CD14-positive monocyte (primary cell): ENCODE measurements at regions not wholly inside any gene's neighbourhood (a gene's known extent, or its start where the extent isn't known, plus 50 kb on each side); places are given as distances from the start of the nearest gene placed in this dataset.

Experiments
- DNase-seq, 3 donors: peaks; one replicate each; pipeline ENCODE4 v3.0.0-alpha.2; 2011 to 2022
- H2AFZ ChIP-seq: 2 replicates; pipeline ENCODE4 v1.6.0; 2012; ENCODE audit warnings: mild to moderate bottlenecking, low read depth, low read length, inconsistent platforms; ENCODE audit not compliant: insufficient read depth, poor library complexity, severe bottlenecking
- H3K27ac ChIP-seq, 2 donors: 1 replicate in 1 of 2; 2 replicates in 1 of 2; pipeline ENCODE4 v1.5.1; 2012 to 2013; ENCODE audit warnings: low read length in 2 of 2, control low read depth in 1 of 2, inconsistent platforms in 1 of 2, low read depth in 1 of 2, mild to moderate bottlenecking in 1 of 2
- H3K27me3 ChIP-seq, 2 donors: one replicate each; pipeline versions ENCODE4 v1.6.0 to v1.6.1; 2011 to 2013; ENCODE audit warnings: low read length in 2 of 2; ENCODE audit not compliant: control insufficient read depth in 2 of 2, insufficient read depth in 2 of 2
- H3K36me3 ChIP-seq, 2 donors: replicated peaks in 1 of 2; 1 replicate in 1 of 2; 2 replicates in 1 of 2; pipeline versions ENCODE4 v1.5.1 to v1.6.1; 2012 to 2013; ENCODE audit warnings: low read length in 2 of 2, control low read depth in 1 of 2, inconsistent platforms in 1 of 2, mild to moderate bottlenecking in 1 of 2; ENCODE audit not compliant: insufficient read depth in 2 of 2, control insufficient read depth in 1 of 2
- H3K4me1 ChIP-seq, 2 donors: 1 replicate in 1 of 2; 2 replicates in 1 of 2; pipeline versions ENCODE4 v1.5.1 to v1.6.1; 2012 to 2013; ENCODE audit warnings: low read length in 2 of 2, control low read depth in 1 of 2, inconsistent platforms in 1 of 2, mild to moderate bottlenecking in 1 of 2, moderate library complexity in 1 of 2; ENCODE audit not compliant: insufficient read depth in 2 of 2, control insufficient read depth in 1 of 2
- H3K4me2 ChIP-seq: replicated peaks from 2 replicates; pipeline ENCODE3; 2012; ENCODE audit warnings: low read length, moderate library complexity, mild to moderate bottlenecking; ENCODE audit not compliant: poor library complexity, severe bottlenecking; ENCODE audit errors: extremely low read depth
- H3K4me3 ChIP-seq, 3 experiments: fragments of 200-600 bp in 1 of 3; sonication (generic) in 1 of 3; replicated peaks in 1 of 3; 1 replicate in 2 of 3; 2 replicates in 1 of 3; pipeline ENCODE4 v1.5.1; 2011 to 2013; ENCODE audit warnings: low read length in 3 of 3, mild to moderate bottlenecking in 3 of 3, control low read depth in 2 of 3, low read depth in 2 of 3, inconsistent platforms in 1 of 3, moderate library complexity in 1 of 3
- H3K79me2 ChIP-seq: 2 replicates; pipeline ENCODE4 v1.6.0; 2012; ENCODE audit warnings: mild to moderate bottlenecking, control low read depth, inconsistent platforms, low read length, moderate library complexity; ENCODE audit not compliant: insufficient read depth
- H3K9ac ChIP-seq: 2 replicates; pipeline ENCODE4 v1.6.0; 2017; ENCODE audit warnings: low read length, mild to moderate bottlenecking; ENCODE audit not compliant: insufficient read depth, poor library complexity, severe bottlenecking
- H3K9me3 ChIP-seq, 2 donors: replicated peaks in 1 of 2; 1 replicate in 1 of 2; 2 replicates in 1 of 2; pipeline versions ENCODE4 v1.5.1 to v1.6.1; 2012 to 2013; ENCODE audit warnings: low read length in 2 of 2, control low read depth in 1 of 2; ENCODE audit not compliant: control insufficient read depth in 1 of 2, insufficient read depth in 1 of 2
- H4K20me1 ChIP-seq: 2 replicates; pipeline ENCODE4 v1.6.0; 2012; ENCODE audit warnings: mild to moderate bottlenecking, low read length, control low read depth, moderate library complexity; ENCODE audit not compliant: insufficient read depth
- H3K27ac Mint-ChIP-seq, 7 donors: one replicate each; pipeline ENCODE4 v1.8.0; 2020; ENCODE audit warnings: mild to moderate bottlenecking in 7 of 7, mixed read lengths in 7 of 7, moderate library complexity in 6 of 7, inconsistent platforms in 2 of 7
- H3K27me3 Mint-ChIP-seq, 3 donors: one replicate each; pipeline ENCODE4 v1.8.0; 2021 to 2022; ENCODE audit warnings: low read depth in 3 of 3, mild to moderate bottlenecking in 3 of 3, mixed read lengths in 3 of 3, moderate library complexity in 3 of 3, inconsistent platforms in 1 of 3
- H3K36me3 Mint-ChIP-seq, 2 donors: one replicate each; pipeline ENCODE4 v1.8.0; 2020; ENCODE audit warnings: mixed read lengths in 2 of 2, inconsistent platforms in 1 of 2, mild to moderate bottlenecking in 1 of 2
- H3K4me1 Mint-ChIP-seq: one replicate; pipeline ENCODE4 v1.8.0; 2020; ENCODE audit warnings: mild to moderate bottlenecking, mixed read lengths
- H3K4me3 Mint-ChIP-seq, 2 donors: one replicate each; pipeline ENCODE4 v1.8.0; 2020; ENCODE audit warnings: mild to moderate bottlenecking in 2 of 2, mixed read lengths in 2 of 2, moderate library complexity in 1 of 2
- H3K9me3 Mint-ChIP-seq, 7 donors: one replicate each; pipeline ENCODE4 v1.8.0; 2020 to 2022; ENCODE audit warnings: mixed read lengths in 7 of 7, mild to moderate bottlenecking in 6 of 7, moderate library complexity in 6 of 7, inconsistent platforms in 2 of 7
- WGBS: methylation state at CpG from one replicate; pipeline ENCODE4 v1.1.5; 2013; ENCODE audit warnings: missing lambda C conversion rate; ENCODE audit not compliant: insufficient coverage; 5-methylcytosine and 5-hydroxymethylcytosine counted together
- intact Hi-C, 2 donors: fragments of 100-400 bp; cut with micrococcal nuclease; formaldehyde crosslinking; loops; one replicate each; pipeline versions ENCODE4 v1.15.0 to v1.15.1; 2023
- TF ChIP-seq, protein P1 (sequence below): fragments of 200-600 bp; IDR thresholded peaks from one replicate; pipeline ENCODE4 v1.8.0; 2022; ENCODE audit warnings: antibody characterized with exemption, mild to moderate bottlenecking

DNA sequence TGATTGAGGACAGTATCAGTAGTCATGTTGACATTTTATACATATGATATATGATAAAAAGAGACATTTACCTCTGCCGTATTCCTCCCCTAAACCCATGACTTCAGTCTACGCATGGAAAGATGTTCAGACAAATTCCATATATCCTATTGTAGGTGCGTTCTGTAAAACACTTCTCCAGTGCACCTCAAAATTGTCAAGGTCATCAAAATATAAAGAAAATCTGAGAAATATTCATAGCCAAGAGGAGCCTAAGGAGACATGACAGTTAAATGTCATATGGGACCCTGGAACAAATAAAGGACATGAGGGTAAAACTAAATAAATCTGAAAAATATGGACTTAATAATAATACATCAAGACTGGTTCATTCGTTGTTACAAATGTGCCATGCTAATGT lies 71.5 kb downstream of the CCER1 start:
- no peaks in the 10 kb centered on the region for H3K27me3 ChIP-seq
- no peaks in the 10 kb centered on the region for H3K79me2 ChIP-seq
- no peak overlapping the region for H3K4me2 ChIP-seq
- no peaks in the 10 kb centered on the region for H4K20me1 ChIP-seq
- Mint-ChIP-seq H3K9me3 (peaks cover 2 to 11% (median 4%) of the 10 kb centered on the region in 7 donors), H3K4me1 (no peaks in the 10 kb centered on the region), H3K27me3 (peaks cover 0 to 1% (median 0%) of the 10 kb centered on the region in 3 donors), H3K4me3 (no peak overlapping the region), H3K27ac (no peak overlapping the region), H3K36me3 (no peaks in the 10 kb centered on the region)
- H3K9ac ChIP-seq: no peak overlapping the region
- H3K9me3 ChIP-seq: no peaks in the 10 kb centered on the region
- H3K4me1 ChIP-seq: no peaks in the 10 kb centered on the region
- H3K36me3 ChIP-seq: no peaks in the 10 kb centered on the region
- DNase-seq: no peak
- intact Hi-C loops: no loop called here
- no peak overlapping the region for H3K27ac ChIP-seq
- WGBS: no CpG with 5 or more reads among the region's 4 CpGs
- H2AFZ ChIP-seq: no peak overlapping the region
- TF ChIP-seq, protein P1, sequence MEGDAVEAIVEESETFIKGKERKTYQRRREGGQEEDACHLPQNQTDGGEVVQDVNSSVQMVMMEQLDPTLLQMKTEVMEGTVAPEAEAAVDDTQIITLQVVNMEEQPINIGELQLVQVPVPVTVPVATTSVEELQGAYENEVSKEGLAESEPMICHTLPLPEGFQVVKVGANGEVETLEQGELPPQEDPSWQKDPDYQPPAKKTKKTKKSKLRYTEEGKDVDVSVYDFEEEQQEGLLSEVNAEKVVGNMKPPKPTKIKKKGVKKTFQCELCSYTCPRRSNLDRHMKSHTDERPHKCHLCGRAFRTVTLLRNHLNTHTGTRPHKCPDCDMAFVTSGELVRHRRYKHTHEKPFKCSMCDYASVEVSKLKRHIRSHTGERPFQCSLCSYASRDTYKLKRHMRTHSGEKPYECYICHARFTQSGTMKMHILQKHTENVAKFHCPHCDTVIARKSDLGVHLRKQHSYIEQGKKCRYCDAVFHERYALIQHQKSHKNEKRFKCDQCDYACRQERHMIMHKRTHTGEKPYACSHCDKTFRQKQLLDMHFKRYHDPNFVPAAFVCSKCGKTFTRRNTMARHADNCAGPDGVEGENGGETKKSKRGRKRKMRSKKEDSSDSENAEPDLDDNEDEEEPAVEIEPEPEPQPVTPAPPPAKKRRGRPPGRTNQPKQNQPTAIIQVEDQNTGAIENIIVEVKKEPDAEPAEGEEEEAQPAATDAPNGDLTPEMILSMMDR: no peak
- H3K4me3 ChIP-seq: no peak overlapping the region

DNA sequence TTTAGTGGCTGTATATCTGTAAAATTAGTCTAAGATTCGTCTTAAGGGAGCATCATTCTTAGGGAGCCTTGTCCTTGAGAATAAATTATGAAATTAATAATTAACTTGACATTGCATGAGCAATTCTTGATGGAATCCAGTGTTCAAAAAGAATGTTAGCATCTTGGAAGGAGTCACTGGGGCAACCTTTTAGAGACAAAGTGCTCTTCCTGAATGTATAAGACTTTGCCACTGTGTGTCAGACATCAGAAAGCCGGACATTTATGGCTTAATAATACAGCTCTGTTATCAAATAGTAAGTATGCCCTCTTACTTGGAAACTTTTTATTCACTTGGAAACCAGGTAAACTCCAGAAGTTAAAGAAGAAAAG lies 83.3 kb downstream of the CCER1 start:
- H3K27ac ChIP-seq: no peak overlapping the region
- no peak overlapping the region for H3K4me3 Mint-ChIP-seq
- no peaks in the 10 kb centered on the region for H3K9me3 ChIP-seq
- no peak overlapping the region for H3K4me2 ChIP-seq
- no peaks in the 10 kb centered on the region for H3K27me3 Mint-ChIP-seq
- H3K27me3 ChIP-seq: no peaks in the 10 kb centered on the region
- H3K4me3 ChIP-seq: no peak overlapping the region
- H3K4me1 ChIP-seq: no peaks in the 10 kb centered on the region
- no peaks in the 10 kb centered on the region for H3K36me3 ChIP-seq
- intact Hi-C loops: no loop called here
- no peaks in the 10 kb centered on the region for H3K4me1 Mint-ChIP-seq
- H4K20me1 ChIP-seq: no peaks in the 10 kb centered on the region
- no peak overlapping the region for H2AFZ ChIP-seq
- no peak overlapping the region for H3K27ac Mint-ChIP-seq
- peaks cover 0 to 8% (median 0%) of the 10 kb centered on the region in 7 donors for H3K9me3 Mint-ChIP-seq
- no peak for DNase-seq
- no peak overlapping the region for H3K9ac ChIP-seq
- no peaks in the 10 kb centered on the region for H3K79me2 ChIP-seq
- TF ChIP-seq, protein P1: no peak
- H3K36me3 Mint-ChIP-seq: no peaks in the 10 kb centered on the region
- WGBS: no CpG with 5 or more reads among the region's 2 CpGs
